Fibroblast of lung (primary cell): ENCODE measurements at regions not wholly inside any gene's neighbourhood (a gene's known extent, or its start where the extent isn't known, plus 50 kb on each side); places are given as distances from the start of the nearest gene placed in this dataset.

Experiments used
- DNase-seq, 2 donors: peaks; one replicate each; pipeline versions ENCODE4 v3.0.0 to v3.0.0-alpha.2; 2010; ENCODE audit warnings: low read depth in 2 of 2
- H2AFZ ChIP-seq: 2 replicates; pipeline ENCODE4 v1.5.1; 2012; ENCODE audit warnings: low read length, control low read depth, inconsistent platforms
- H3K27ac ChIP-seq: 2 replicates; pipeline ENCODE4 v1.5.1; 2011; ENCODE audit warnings: low read length, control low read depth; ENCODE audit not compliant: insufficient read depth
- H3K27me3 ChIP-seq: 2 replicates; pipeline ENCODE4 v1.5.1; 2011; ENCODE audit warnings: mild to moderate bottlenecking, low read length; ENCODE audit not compliant: control insufficient read depth, insufficient read depth
- H3K36me3 ChIP-seq: 2 replicates; pipeline ENCODE4 v1.5.1; 2011; ENCODE audit warnings: low read length; ENCODE audit not compliant: control insufficient read depth, insufficient read depth
- H3K4me1 ChIP-seq: 2 replicates; pipeline ENCODE4 v1.5.1; 2011; ENCODE audit warnings: low read length; ENCODE audit not compliant: control insufficient read depth, insufficient read depth; ENCODE audit errors: extremely low read depth
- H3K4me2 ChIP-seq: 2 replicates; pipeline ENCODE4 v1.5.1; 2011; ENCODE audit warnings: low read length, control low read depth; ENCODE audit not compliant: insufficient read depth; ENCODE audit errors: extremely low read depth
- H3K4me3 ChIP-seq, 4 experiments: fragments of 200-600 bp in 1 of 4; sonication (generic) in 1 of 4; replicated peaks in 1 of 4; 2 replicates each; pipeline ENCODE4 v1.5.1; 2011 to 2016; ENCODE audit warnings: low read length in 4 of 4, low read depth in 3 of 4, mild to moderate bottlenecking in 3 of 4, control low read depth in 2 of 4, inconsistent platforms in 1 of 4, mixed read lengths in 1 of 4; ENCODE audit not compliant: insufficient read depth in 1 of 4; ENCODE audit errors: control extremely low read depth in 1 of 4
- H3K79me2 ChIP-seq: 2 replicates; pipeline ENCODE4 v1.5.1; 2012; ENCODE audit warnings: mild to moderate bottlenecking, low read length, inconsistent platforms; ENCODE audit not compliant: control insufficient read depth, insufficient read depth
- H3K9ac ChIP-seq: 2 replicates; pipeline ENCODE4 v1.5.1; 2011; ENCODE audit warnings: mild to moderate bottlenecking, low read length, control low read depth; ENCODE audit not compliant: insufficient read depth
- H3K9me3 ChIP-seq: 2 replicates; pipeline ENCODE4 v1.5.1; 2012; ENCODE audit warnings: low read depth, low read length; ENCODE audit not compliant: control insufficient read depth, insufficient read depth
- H4K20me1 ChIP-seq: 2 replicates; pipeline ENCODE4 v1.5.1; 2011; ENCODE audit warnings: low read length; ENCODE audit not compliant: control insufficient read depth, insufficient read depth; ENCODE audit errors: extremely low read depth
- CTCF ChIP-seq, 2 donors: IDR thresholded peaks in 1 of 2; conservative IDR thresholded peaks in 1 of 2; 1 replicate in 1 of 2; 2 replicates in 1 of 2; pipeline ENCODE4 v1.5.1; 2011 to 2012; ENCODE audit warnings: low read length in 2 of 2, control low read depth in 1 of 2, inconsistent platforms in 1 of 2, low read depth in 1 of 2, mild to moderate bottlenecking in 1 of 2
- EZH2 ChIP-seq: IDR thresholded peaks from 2 replicates; pipeline ENCODE4 v1.5.1; 2012; ENCODE audit warnings: low read length, control low read depth, mild to moderate bottlenecking; ENCODE audit errors: missing control alignments

- no peak overlapping the region for H3K4me3 ChIP-seq
- no peaks in the 10 kb centered on the region for H3K36me3 ChIP-seq
- H4K20me1 ChIP-seq = no peaks in the 10 kb centered on the region
- H3K4me1 ChIP-seq = no peaks in the 10 kb centered on the region
- no peak overlapping the region for H3K27ac ChIP-seq
- no peaks in the 10 kb centered on the region for H3K27me3 ChIP-seq
- no peak overlapping the region for H3K4me2 ChIP-seq
- no peaks in the 10 kb centered on the region for H3K9me3 ChIP-seq
- H3K9ac ChIP-seq = no peak overlapping the region
- H3K79me2 ChIP-seq = no peaks in the 10 kb centered on the region
- no peak overlapping the region for H2AFZ ChIP-seq
- DNase-seq = no peak
- TF ChIP-seq EZH2 (no peak), CTCF (conservative IDR thresholded peaks at IDR 0.05 in 1 of 2, IDR thresholded peaks at IDR 0.05 in 1 of 2; ENCODE audit: low read depth in 1 of 2, low read length in 2 of 2) (no peak)
Observed at GRCh38 chr1:29774355-29774754, 538.0 kb downstream of the PTPRU start.

- H3K9ac ChIP-seq = no peak overlapping the region
- no peaks in the 10 kb centered on the region for H3K36me3 ChIP-seq
- no peak for DNase-seq
- no peak for TF ChIP-seq CTCF (conservative IDR thresholded peaks at IDR 0.05 in 1 of 2, IDR thresholded peaks at IDR 0.05 in 1 of 2; ENCODE audit: low read depth in 1 of 2, low read length in 2 of 2)
- TF ChIP-seq EZH2 = no peak
- no peaks in the 10 kb centered on the region for H3K79me2 ChIP-seq
- no peaks in the 10 kb centered on the region for H3K9me3 ChIP-seq
- H3K27ac ChIP-seq = no peak overlapping the region
- no peak overlapping the region for H2AFZ ChIP-seq
- no peaks in the 10 kb centered on the region for H3K4me1 ChIP-seq
- no peaks in the 10 kb centered on the region for H4K20me1 ChIP-seq
- no peaks in the 10 kb centered on the region for H3K27me3 ChIP-seq
- no peak overlapping the region for H3K4me2 ChIP-seq
- H3K4me3 ChIP-seq = no peak overlapping the region
Observed at GRCh38 chr1:29772584-29773100, 536.3 kb downstream of the PTPRU start.

GRCh38 chr1:29767769-29768425 lies 531.6 kb downstream of the PTPRU start:
- no peaks in the 10 kb centered on the region for H4K20me1 ChIP-seq
- no peak overlapping the region for H3K9ac ChIP-seq
- TF ChIP-seq CTCF (conservative IDR thresholded peaks at IDR 0.05 in 1 of 2, IDR thresholded peaks at IDR 0.05 in 1 of 2; ENCODE audit: low read depth in 1 of 2, low read length in 2 of 2) = no peak
- TF ChIP-seq EZH2 = no peak
- H3K9me3 ChIP-seq = no peaks in the 10 kb centered on the region
- no peak for DNase-seq
- H3K79me2 ChIP-seq = no peaks in the 10 kb centered on the region
- no peak overlapping the region for H3K27ac ChIP-seq
- no peaks in the 10 kb centered on the region for H3K27me3 ChIP-seq
- no peaks in the 10 kb centered on the region for H3K4me1 ChIP-seq
- H3K36me3 ChIP-seq = no peaks in the 10 kb centered on the region
- no peak overlapping the region for H3K4me3 ChIP-seq
- no peak overlapping the region for H2AFZ ChIP-seq
- H3K4me2 ChIP-seq = no peak overlapping the region
